Astrocyte (in vitro differentiated cells and primary cell): ENCODE measurements at regions not wholly inside any gene's neighbourhood (a gene's known extent, or its start where the extent isn't known, plus 50 kb on each side); places are given as distances from the start of the nearest gene placed in this dataset.

Source experiments
- DNase-seq: peaks from one replicate; pipeline ENCODE4 v3.0.0-alpha.2; 2010; ENCODE audit warnings: low read depth
- FAIRE-seq: peaks from 2 replicates; lab custom pipeline; 2011; peaks lifted over from hg19 to GRCh38; lab: Jason Lieb, UNC
- H2AFZ ChIP-seq: 2 replicates; pipeline ENCODE4 v1.6.0; 2012; ENCODE audit warnings: low read depth, low read length, inconsistent platforms
- H3K27ac ChIP-seq: 2 replicates; pipeline ENCODE4 v1.5.1; 2011; ENCODE audit warnings: low read depth, low read length, inconsistent platforms
- H3K27me3 ChIP-seq: 2 replicates; pipeline ENCODE4 v1.6.0; 2011; ENCODE audit warnings: low read length, inconsistent platforms; ENCODE audit not compliant: insufficient read depth
- H3K36me3 ChIP-seq: 2 replicates; pipeline ENCODE4 v1.5.1; 2011; ENCODE audit warnings: low read length, inconsistent platforms; ENCODE audit not compliant: insufficient read depth
- H3K4me1 ChIP-seq: 2 replicates; pipeline ENCODE4 v1.5.1; 2011; ENCODE audit warnings: low read length, inconsistent platforms; ENCODE audit not compliant: insufficient read depth
- H3K4me2 ChIP-seq: 2 replicates; pipeline ENCODE4 v1.6.0; 2012; ENCODE audit warnings: low read length, inconsistent platforms
- H3K4me3 ChIP-seq: 2 replicates; pipeline ENCODE4 v1.5.1; 2011; ENCODE audit warnings: low read depth, mild to moderate bottlenecking, low read length, inconsistent platforms; ENCODE audit not compliant: insufficient read depth
- H3K79me2 ChIP-seq: 2 replicates; pipeline ENCODE4 v1.6.0; 2012; ENCODE audit warnings: mild to moderate bottlenecking, low read length, inconsistent platforms; ENCODE audit not compliant: insufficient read depth
- H3K9ac ChIP-seq: 2 replicates; pipeline ENCODE4 v1.6.0; 2012; ENCODE audit warnings: mild to moderate bottlenecking, low read length, inconsistent platforms
- H3K9me3 ChIP-seq: 2 replicates; pipeline ENCODE4 v1.5.1; 2012; ENCODE audit warnings: low read depth, mild to moderate bottlenecking, low read length, inconsistent platforms; ENCODE audit not compliant: insufficient read depth
- H4K20me1 ChIP-seq: 2 replicates; pipeline ENCODE4 v1.6.0; 2012; ENCODE audit warnings: low read length, inconsistent platforms; ENCODE audit not compliant: insufficient read depth
- H3K27ac Mint-ChIP-seq: one replicate; pipeline ENCODE4 v1.8.0; 2021; ENCODE audit warnings: mild to moderate bottlenecking, mixed read lengths; ENCODE audit not compliant: unreplicated experiment
- H3K27me3 Mint-ChIP-seq: one replicate; pipeline ENCODE4 v1.8.0; 2021; ENCODE audit warnings: low read depth, mixed read lengths; ENCODE audit not compliant: unreplicated experiment
- H3K36me3 Mint-ChIP-seq: one replicate; pipeline ENCODE4 v1.8.0; 2021; ENCODE audit warnings: low read depth, mixed read lengths; ENCODE audit not compliant: unreplicated experiment
- H3K4me1 Mint-ChIP-seq: one replicate; pipeline ENCODE4 v1.8.0; 2021; ENCODE audit warnings: low read depth, mixed read lengths; ENCODE audit not compliant: unreplicated experiment
- H3K4me3 Mint-ChIP-seq: one replicate; pipeline ENCODE4 v1.8.0; 2021; ENCODE audit warnings: mild to moderate bottlenecking, moderate library complexity, mixed read lengths; ENCODE audit not compliant: unreplicated experiment
- H3K9me3 Mint-ChIP-seq: one replicate; pipeline ENCODE4 v1.8.0; 2021; ENCODE audit warnings: mild to moderate bottlenecking, mixed read lengths; ENCODE audit not compliant: unreplicated experiment
- EZH2 ChIP-seq: IDR thresholded peaks from 2 replicates; pipeline ENCODE4 v1.6.1; 2012; ENCODE audit warnings: mild to moderate bottlenecking, low read length, inconsistent platforms; ENCODE audit not compliant: insufficient read depth
- TF ChIP-seq, protein P1 (sequence below): IDR thresholded peaks from 2 replicates; pipeline ENCODE4 v1.5.1; 2011; ENCODE audit warnings: low read depth, mild to moderate bottlenecking, inconsistent platforms, low read length, moderate library complexity; ENCODE audit not compliant: insufficient read depth

DNA sequence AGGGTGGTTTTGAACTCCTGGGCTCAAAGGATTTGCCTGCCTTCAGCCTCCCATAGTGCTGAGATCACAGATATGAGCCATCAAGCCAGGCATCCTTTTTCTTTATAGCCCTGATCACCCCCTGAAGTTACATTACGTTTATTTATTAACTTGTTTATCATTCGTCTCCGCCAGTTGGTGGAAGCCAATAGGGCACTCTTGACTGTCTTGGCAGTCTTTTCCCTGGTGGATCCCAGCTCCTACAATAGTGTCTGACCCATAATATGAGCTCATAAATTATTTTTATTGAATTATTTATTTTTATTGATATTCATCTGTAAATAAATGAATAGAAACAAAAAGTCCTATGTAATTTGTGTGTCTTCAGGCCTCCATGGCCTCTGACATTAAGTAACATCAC lies 484.3 kb upstream of the FAT1 start:
- H3K4me2 ChIP-seq: no peak overlapping the region
- H3K4me1 Mint-ChIP-seq: peaks cover 4% of the 10 kb centered on the region
- H3K36me3 ChIP-seq: no peaks in the 10 kb centered on the region
- no peak overlapping the region for H3K4me3 ChIP-seq
- no peaks in the 10 kb centered on the region for H3K9me3 ChIP-seq
- H3K4me3 Mint-ChIP-seq: no peak overlapping the region
- no peak overlapping the region for H2AFZ ChIP-seq
- H4K20me1 ChIP-seq: no peaks in the 10 kb centered on the region
- no peak overlapping the region for H3K9ac ChIP-seq
- H3K79me2 ChIP-seq: no peaks in the 10 kb centered on the region
- no peak overlapping the region for H3K27ac Mint-ChIP-seq
- H3K9me3 Mint-ChIP-seq: no peaks in the 10 kb centered on the region
- FAIRE-seq (no peak), DNase-seq (no peak)
- peaks cover 3% of the 10 kb centered on the region for H3K27me3 Mint-ChIP-seq
- no peaks in the 10 kb centered on the region for H3K27me3 ChIP-seq
- no peak overlapping the region for H3K27ac ChIP-seq
- H3K4me1 ChIP-seq: no peaks in the 10 kb centered on the region
- TF ChIP-seq, protein P1, sequence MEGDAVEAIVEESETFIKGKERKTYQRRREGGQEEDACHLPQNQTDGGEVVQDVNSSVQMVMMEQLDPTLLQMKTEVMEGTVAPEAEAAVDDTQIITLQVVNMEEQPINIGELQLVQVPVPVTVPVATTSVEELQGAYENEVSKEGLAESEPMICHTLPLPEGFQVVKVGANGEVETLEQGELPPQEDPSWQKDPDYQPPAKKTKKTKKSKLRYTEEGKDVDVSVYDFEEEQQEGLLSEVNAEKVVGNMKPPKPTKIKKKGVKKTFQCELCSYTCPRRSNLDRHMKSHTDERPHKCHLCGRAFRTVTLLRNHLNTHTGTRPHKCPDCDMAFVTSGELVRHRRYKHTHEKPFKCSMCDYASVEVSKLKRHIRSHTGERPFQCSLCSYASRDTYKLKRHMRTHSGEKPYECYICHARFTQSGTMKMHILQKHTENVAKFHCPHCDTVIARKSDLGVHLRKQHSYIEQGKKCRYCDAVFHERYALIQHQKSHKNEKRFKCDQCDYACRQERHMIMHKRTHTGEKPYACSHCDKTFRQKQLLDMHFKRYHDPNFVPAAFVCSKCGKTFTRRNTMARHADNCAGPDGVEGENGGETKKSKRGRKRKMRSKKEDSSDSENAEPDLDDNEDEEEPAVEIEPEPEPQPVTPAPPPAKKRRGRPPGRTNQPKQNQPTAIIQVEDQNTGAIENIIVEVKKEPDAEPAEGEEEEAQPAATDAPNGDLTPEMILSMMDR: no peak
- TF ChIP-seq EZH2: no peak
- no peaks in the 10 kb centered on the region for H3K36me3 Mint-ChIP-seq

DNA sequence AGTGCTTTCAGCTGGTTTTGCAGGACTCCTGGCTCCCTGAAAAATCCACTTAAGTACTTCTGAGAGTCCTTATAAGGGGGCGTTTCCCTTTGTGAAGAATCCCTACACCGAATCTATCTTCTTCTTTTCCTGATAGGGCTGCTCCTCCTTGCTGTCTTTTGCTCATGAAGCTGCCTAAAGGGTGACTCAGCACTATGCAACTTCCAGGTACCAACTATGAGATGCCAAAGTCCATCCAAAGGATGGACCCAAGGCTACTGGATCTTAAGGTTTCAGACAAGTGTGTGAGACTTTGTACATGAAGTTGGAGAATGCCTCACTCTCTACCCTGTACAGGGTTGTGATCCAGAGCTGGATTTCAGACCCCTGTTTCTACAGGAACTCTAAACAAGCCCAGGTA lies 485.0 kb upstream of the FAT1 start:
- no peak for FAIRE-seq
- H3K9ac ChIP-seq: no peak overlapping the region
- no peaks in the 10 kb centered on the region for H3K79me2 ChIP-seq
- Mint-ChIP-seq H3K4me3 (no peak overlapping the region), H3K27ac (no peak overlapping the region), H3K36me3 (no peaks in the 10 kb centered on the region), H3K4me1 (peaks cover 6% of the 10 kb centered on the region), H3K27me3 (peaks cover 3% of the 10 kb centered on the region), H3K9me3 (no peaks in the 10 kb centered on the region)
- no peak overlapping the region for H3K27ac ChIP-seq
- no peak overlapping the region for H3K4me3 ChIP-seq
- no peak for DNase-seq
- no peak for TF ChIP-seq EZH2
- H4K20me1 ChIP-seq: no peaks in the 10 kb centered on the region
- H3K27me3 ChIP-seq: no peaks in the 10 kb centered on the region
- no peak overlapping the region for H3K4me2 ChIP-seq
- no peak overlapping the region for H2AFZ ChIP-seq
- no peaks in the 10 kb centered on the region for H3K4me1 ChIP-seq
- H3K36me3 ChIP-seq: no peaks in the 10 kb centered on the region
- no peaks in the 10 kb centered on the region for H3K9me3 ChIP-seq

DNA sequence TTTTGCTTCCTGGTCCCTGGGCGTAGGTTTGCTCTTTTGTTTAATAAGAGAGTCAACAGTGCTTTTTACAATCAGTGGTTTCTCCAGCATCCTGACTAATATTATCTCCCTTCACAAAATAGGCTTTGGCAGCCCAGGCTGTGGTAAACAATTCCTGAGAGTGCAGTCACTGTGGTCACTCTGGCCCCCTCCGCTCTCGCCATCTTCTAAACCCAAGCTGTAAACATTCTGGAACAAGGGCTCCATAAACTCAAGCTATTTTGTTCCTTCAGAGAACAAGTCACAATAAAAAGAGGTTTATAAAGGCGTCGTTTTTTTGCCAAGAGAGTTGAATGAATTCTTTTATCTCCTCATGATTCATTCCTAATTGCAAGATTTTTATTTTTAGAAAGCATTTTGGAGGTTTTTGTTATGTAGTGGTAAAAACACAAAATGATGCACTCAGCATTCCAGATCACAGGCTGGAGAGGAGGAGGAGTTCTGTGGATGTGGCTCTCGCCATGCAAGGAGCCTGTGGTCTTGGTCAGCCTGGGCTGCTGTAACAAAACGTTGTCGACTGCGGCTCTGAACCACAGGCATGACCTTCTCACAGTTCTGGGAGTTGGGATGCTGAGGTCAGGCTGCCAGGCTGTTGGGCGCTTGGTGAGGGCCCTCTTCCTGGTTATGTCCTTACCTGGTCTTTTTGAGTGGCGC lies 486.4 kb upstream of the FAT1 start:
- DNase-seq: peak; percentile 87
- no peaks in the 10 kb centered on the region for H3K27me3 ChIP-seq
- no peak for FAIRE-seq
- TF ChIP-seq EZH2: no peak
- TF ChIP-seq, protein P1: no peak
- H3K27ac ChIP-seq: peak overlapping the region; percentile 36
- Mint-ChIP-seq H3K27me3 (peaks cover 3% of the 10 kb centered on the region), H3K4me1 (peaks cover 6% of the 10 kb centered on the region), H3K9me3 (no peaks in the 10 kb centered on the region), H3K36me3 (no peaks in the 10 kb centered on the region), H3K4me3 (no peak overlapping the region), H3K27ac (peak overlapping the region; percentile 76)
- no peaks in the 10 kb centered on the region for H3K36me3 ChIP-seq
- no peak overlapping the region for H3K4me3 ChIP-seq
- H3K79me2 ChIP-seq: no peaks in the 10 kb centered on the region
- H3K9ac ChIP-seq: peak overlapping the region; percentile 1
- no peaks in the 10 kb centered on the region for H3K4me1 ChIP-seq
- H3K9me3 ChIP-seq: no peaks in the 10 kb centered on the region
- peak overlapping the region; percentile 43 for H3K4me2 ChIP-seq
- no peak overlapping the region for H2AFZ ChIP-seq
- no peaks in the 10 kb centered on the region for H4K20me1 ChIP-seq
